ENCODE measurements at regions not wholly inside any gene's neighbourhood (a gene's known extent, or its start where the extent isn't known, plus 50 kb on each side); places are given as distances from the start of the nearest gene placed in this dataset.

DNA sequence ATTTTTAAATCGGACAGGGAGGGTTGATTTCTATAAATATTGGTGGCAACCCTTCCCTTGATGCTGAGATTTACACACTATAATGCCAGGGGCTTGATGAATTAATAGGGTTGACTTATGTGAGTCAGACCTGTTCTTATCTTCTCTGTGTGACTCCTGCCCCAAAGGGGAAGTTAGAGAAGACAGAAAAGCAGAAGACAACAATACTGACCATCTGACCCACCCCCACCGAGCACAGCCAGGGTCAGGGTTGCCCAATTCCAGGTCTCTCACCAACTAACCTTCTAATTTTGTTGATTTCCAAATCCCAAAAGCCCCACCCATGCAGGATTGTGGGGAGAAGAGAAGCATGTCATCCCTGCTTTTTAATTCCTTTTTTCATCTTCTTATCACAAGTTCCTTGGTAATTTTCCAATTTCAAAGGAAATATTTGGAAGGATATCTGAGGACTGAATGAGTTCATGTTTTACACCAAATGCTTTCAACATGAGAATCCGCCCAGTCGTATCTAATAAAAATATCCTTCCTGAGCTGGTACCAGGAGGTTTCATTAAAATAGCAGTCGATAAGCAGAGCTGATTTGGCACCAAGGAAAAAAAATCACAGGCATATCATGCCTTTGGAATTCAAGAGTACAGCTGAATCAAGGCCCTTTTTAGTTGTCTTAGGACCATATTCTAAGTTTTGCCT lies 603.4 kb upstream of the CDH11 start:
- H2BK12ac ChIP-seq (ENCODE audit: low read depth, low read length) = no peak overlapping the region
- peaks cover 0 to 7% of the 10 kb centered on the region in 2 experiments; a peak in 2 of 4 replicates for H3K9me3 ChIP-seq (ENCODE audit: insufficient read depth in 2 of 2, low read depth in 1 of 2, low read length in 1 of 2)
- H4K20me1 ChIP-seq (replicated peaks in 1 of 2; ENCODE audit: control insufficient read depth in 1 of 2, insufficient read depth in 2 of 2, low read length in 2 of 2) = no peaks in the 10 kb centered on the region
- H3K4me3 ChIP-seq (ENCODE audit: extremely low read depth in 1 of 4, insufficient read depth in 2 of 4, low read depth in 3 of 4, low read length in 4 of 4) = no peak overlapping the region
- no peak overlapping the region for H4K8ac ChIP-seq (ENCODE audit: extremely low read depth, insufficient read depth, low read length)
- H3K9ac ChIP-seq (replicated peaks in 1 of 4; ENCODE audit: extremely low read depth in 1 of 4, low read depth in 3 of 4, low read length in 3 of 4) = no peak overlapping the region
- H3K23me2 ChIP-seq (ENCODE audit: low read depth, low read length) = 0 out of 2 replicates have a peak, but pooled peaks cover 2% of the 10 kb centered on the region
- TF ChIP-seq, protein P1, sequence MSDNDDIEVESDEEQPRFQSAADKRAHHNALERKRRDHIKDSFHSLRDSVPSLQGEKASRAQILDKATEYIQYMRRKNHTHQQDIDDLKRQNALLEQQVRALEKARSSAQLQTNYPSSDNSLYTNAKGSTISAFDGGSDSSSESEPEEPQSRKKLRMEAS (IDR thresholded peaks at IDR 0.05) = no peak
- no peak for TF ChIP-seq KDM5A (IDR thresholded peaks at IDR 0.05; ENCODE audit: low read length)
- TF ChIP-seq POU5F1 (IDR thresholded peaks at IDR 0.05; ENCODE audit: low read depth, low read length) = no peak
- no peak overlapping the region for H2BK15ac ChIP-seq (ENCODE audit: low read length)
- no peaks in the 10 kb centered on the region for H3K27me3 ChIP-seq (replicated peaks in 1 of 4; ENCODE audit: control insufficient read depth in 3 of 4, extremely low read depth in 1 of 4, insufficient read depth in 3 of 4, low read length in 3 of 4)
- H3K79me2 ChIP-seq (ENCODE audit: control insufficient read depth in 1 of 2, insufficient read depth in 2 of 2, low read length in 2 of 2) = no peaks in the 10 kb centered on the region
- H3K18ac ChIP-seq (ENCODE audit: extremely low read depth, low read length) = no peak overlapping the region
- no peaks in the 10 kb centered on the region for H3K36me3 ChIP-seq (ENCODE audit: control insufficient read depth in 2 of 4, insufficient read depth in 4 of 4, low read length in 3 of 4)
- no peak overlapping the region for H4K5ac ChIP-seq (ENCODE audit: insufficient read length, low read depth, low read length)
- H3K4ac ChIP-seq (replicated peaks; ENCODE audit: insufficient read length, low read depth, low read length) = no peak overlapping the region
- no peak overlapping the region for H2BK5ac ChIP-seq (ENCODE audit: low read depth, low read length)
- H3K23ac ChIP-seq (ENCODE audit: insufficient read length) = no peak overlapping the region
- H2AFZ ChIP-seq (ENCODE audit: low read length) = no peak overlapping the region
- H3K27ac ChIP-seq (ENCODE audit: low read depth, low read length) = no peak overlapping the region
- WGBS, 2 experiments (ENCODE audit: extremely low coverage in 1 of 2, insufficient coverage in 1 of 2, insufficient read length in 1 of 2, insufficient replicate concordance in 2 of 2, low coverage in 1 of 2, low lambda C conversion rate in 2 of 2, missing lambda C conversion rate in 1 of 2) = 85% methylated on average over 5 of the region's 5 CpGs; no CpG with 5 or more reads in 1 of the 2 experiments
- no peak overlapping the region for H4K91ac ChIP-seq (replicated peaks; ENCODE audit: insufficient read length, low read length)
- FAIRE-seq (no peak), DNase-seq (ENCODE audit: low read depth in 1 of 2, low spot score in 2 of 2) (no peak)
- ChIA-PET POLR2A (ENCODE audit: partially characterized antibody) (no interaction called here), CTCF (ENCODE audit: partially characterized antibody) (interaction anchor here (3.7 kb wide), 1 partner anchor 20 kb away, joined by 8 read pairs; no protein-coding TSS in a partner anchor)
- H3K56ac ChIP-seq (replicated peaks; ENCODE audit: insufficient read length, low read depth, low read length) = no peak overlapping the region
- H3K4me2 ChIP-seq (ENCODE audit: insufficient read depth in 1 of 2, low read depth in 2 of 2, low read length in 2 of 2) = no peak overlapping the region
- no peak overlapping the region for H2BK120ac ChIP-seq (replicated peaks; ENCODE audit: low read depth, low read length)
- no peak overlapping the region for H2AK5ac ChIP-seq (ENCODE audit: low read depth, low read length)
- H3K4me1 ChIP-seq (replicated peaks in 1 of 4; ENCODE audit: control insufficient read depth in 3 of 4, insufficient read depth in 4 of 4, low read length in 3 of 4) = peaks cover 5 to 26% (median 14%) of the 10 kb centered on the region in 4 experiments; a peak in 5 of 7 replicates
- no peaks in the 10 kb centered on the region for H3K79me1 ChIP-seq (ENCODE audit: low read depth, low read length)
- H2BK20ac ChIP-seq (ENCODE audit: low read length) = no peak overlapping the region
- no peak overlapping the region for H3K14ac ChIP-seq (ENCODE audit: insufficient read length)

All from H1 (cell line).